ENCODE measurements at regions not wholly inside any gene's neighbourhood (a gene's known extent, or its start where the extent isn't known, plus 50 kb on each side); places are given as distances from the start of the nearest gene placed in this dataset.

DNA sequence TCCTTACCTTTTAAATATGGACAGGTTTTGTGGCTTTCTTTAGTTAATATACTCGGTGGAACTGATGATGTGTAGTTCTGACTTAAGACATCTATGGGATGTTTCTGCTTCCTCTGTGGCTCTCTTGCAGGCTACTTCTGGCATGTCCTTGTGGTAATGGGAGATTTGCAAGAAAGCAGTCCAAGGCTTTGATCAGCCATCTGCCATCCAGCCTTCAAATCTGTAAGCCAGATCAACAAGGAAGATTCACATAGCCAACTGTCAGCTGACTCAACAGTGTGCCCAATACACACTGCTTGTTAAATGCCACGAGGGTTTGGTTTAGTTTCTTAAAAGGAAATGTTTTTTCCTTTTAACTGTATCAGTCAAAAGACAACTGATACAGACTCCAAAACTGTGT is 722.2 kb upstream of the CHRM3 start:
- TF ChIP-seq POLR2AphosphoS5 (IDR thresholded peaks at IDR 0.05) (no peak), EP300 (IDR thresholded peaks at IDR 0.05) (no peak)
- TF ChIP-seq, protein P1, sequence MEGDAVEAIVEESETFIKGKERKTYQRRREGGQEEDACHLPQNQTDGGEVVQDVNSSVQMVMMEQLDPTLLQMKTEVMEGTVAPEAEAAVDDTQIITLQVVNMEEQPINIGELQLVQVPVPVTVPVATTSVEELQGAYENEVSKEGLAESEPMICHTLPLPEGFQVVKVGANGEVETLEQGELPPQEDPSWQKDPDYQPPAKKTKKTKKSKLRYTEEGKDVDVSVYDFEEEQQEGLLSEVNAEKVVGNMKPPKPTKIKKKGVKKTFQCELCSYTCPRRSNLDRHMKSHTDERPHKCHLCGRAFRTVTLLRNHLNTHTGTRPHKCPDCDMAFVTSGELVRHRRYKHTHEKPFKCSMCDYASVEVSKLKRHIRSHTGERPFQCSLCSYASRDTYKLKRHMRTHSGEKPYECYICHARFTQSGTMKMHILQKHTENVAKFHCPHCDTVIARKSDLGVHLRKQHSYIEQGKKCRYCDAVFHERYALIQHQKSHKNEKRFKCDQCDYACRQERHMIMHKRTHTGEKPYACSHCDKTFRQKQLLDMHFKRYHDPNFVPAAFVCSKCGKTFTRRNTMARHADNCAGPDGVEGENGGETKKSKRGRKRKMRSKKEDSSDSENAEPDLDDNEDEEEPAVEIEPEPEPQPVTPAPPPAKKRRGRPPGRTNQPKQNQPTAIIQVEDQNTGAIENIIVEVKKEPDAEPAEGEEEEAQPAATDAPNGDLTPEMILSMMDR (IDR thresholded peaks at IDR 0.05) = no peak
